ENCODE measurements at regions not wholly inside any gene's neighbourhood (a gene's known extent, or its start where the extent isn't known, plus 50 kb on each side); places are given as distances from the start of the nearest gene placed in this dataset.
A peak's percentile ranks its signal among the peaks of the same experiment; 100 is the strongest.

- no peak overlapping the region for H3K4me3 ChIP-seq (replicated peaks in 1 of 2; ENCODE audit: low read depth in 2 of 2, low read length in 2 of 2)
- no peak for TF ChIP-seq CTCF (IDR thresholded peaks at IDR 0.05; ENCODE audit: low read depth, low read length)
- no peak for DNase-seq (ENCODE audit: low read depth in 2 of 2)
Observed at GRCh38 chr5:9864791-9865190, 234.6 kb upstream of the TAS2R1 start.

GRCh38 chr5:9863486-9863885 lies 233.3 kb upstream of the TAS2R1 start:
- no peak for TF ChIP-seq CTCF (IDR thresholded peaks at IDR 0.05; ENCODE audit: low read depth, low read length)
- no peak overlapping the region for H3K4me3 ChIP-seq (replicated peaks in 1 of 2; ENCODE audit: low read depth in 2 of 2, low read length in 2 of 2)
- DNase-seq (ENCODE audit: low read depth in 2 of 2), result no peak

GRCh38 chr5:9861666-9862256 lies 231.6 kb upstream of the TAS2R1 start:
- TF ChIP-seq CTCF (IDR thresholded peaks at IDR 0.05; ENCODE audit: low read depth, low read length), result no peak
- H3K4me3 ChIP-seq (replicated peaks in 1 of 2; ENCODE audit: low read depth in 2 of 2, low read length in 2 of 2), result no peak overlapping the region
- DNase-seq (ENCODE audit: low read depth in 2 of 2), result no peak

GRCh38 chr5:9859808-9860207 lies 229.7 kb upstream of the TAS2R1 start:
- no peak overlapping the region for H3K4me3 ChIP-seq (replicated peaks in 1 of 2; ENCODE audit: low read depth in 2 of 2, low read length in 2 of 2)
- no peak for DNase-seq (ENCODE audit: low read depth in 2 of 2)
- no peak for TF ChIP-seq CTCF (IDR thresholded peaks at IDR 0.05; ENCODE audit: low read depth, low read length)

- TF ChIP-seq CTCF (IDR thresholded peaks at IDR 0.05; ENCODE audit: low read depth, low read length), result no peak
- DNase-seq (ENCODE audit: low read depth in 2 of 2), result no peak
- H3K4me3 ChIP-seq (replicated peaks in 1 of 2; ENCODE audit: low read depth in 2 of 2, low read length in 2 of 2), result no peak overlapping the region
Observed at GRCh38 chr5:9858043-9858442, 227.9 kb upstream of the TAS2R1 start.

- TF ChIP-seq CTCF (IDR thresholded peaks at IDR 0.05; ENCODE audit: low read depth, low read length), result no peak
- H3K4me3 ChIP-seq (replicated peaks in 1 of 2; ENCODE audit: low read depth in 2 of 2, low read length in 2 of 2), result no peak overlapping the region
- DNase-seq (ENCODE audit: low read depth in 2 of 2), result no peak
Observed at GRCh38 chr5:9853309-9853708, 223.2 kb upstream of the TAS2R1 start.

GRCh38 chr5:9852671-9853070 lies 222.5 kb upstream of the TAS2R1 start:
- DNase-seq (ENCODE audit: low read depth in 2 of 2), result peak; percentile 39 to 58
- no peak for TF ChIP-seq CTCF (IDR thresholded peaks at IDR 0.05; ENCODE audit: low read depth, low read length)
- H3K4me3 ChIP-seq (replicated peaks in 1 of 2; ENCODE audit: low read depth in 2 of 2, low read length in 2 of 2), result no peak overlapping the region

Measured in cardiac fibroblast (primary cell).